HCT116 (cell line): ENCODE measurements at regions not wholly inside any gene's neighbourhood (a gene's known extent, or its start where the extent isn't known, plus 50 kb on each side); places are given as distances from the start of the nearest gene placed in this dataset.

Source experiments
- ATAC-seq: fragments of 200-7000 bp; cut with Tn5 transposase; 2 replicates; pipeline ENCODE4 v1.9.1; 2020; ENCODE audit warnings: mild to moderate bottlenecking, moderate library complexity
- BruUV-seq: library from RNA; stranded (reverse); fragments of 400-500 nt; replicated peaks from 2 replicates; lab custom pipeline; 2021; lab: Mats Ljungman, UMichigan
- CTCF ChIA-PET: fragments of 300-600 bp; sonication (Branson Sonifier 250); formaldehyde crosslinking; loops from one replicate; lab custom pipeline; 2021; ENCODE audit warnings: antibody characterized with exemption; lab: Charles Lee
- POLR2A ChIA-PET: fragments of 300-600, 350-600 bp; sonication (Branson Sonifier 250); formaldehyde crosslinking; loops from one replicate; lab custom pipeline; 2021; ENCODE audit warnings: antibody characterized with exemption; lab: Charles Lee
- RAD21 ChIA-PET, 2 experiments: fragments of 300-600 bp; sonication (Branson Sonifier 250); formaldehyde crosslinking; loops; one replicate each; lab custom pipeline; 2023; ENCODE audit warnings: low total read pairs in 2 of 2; ENCODE audit not compliant: uncharacterized antibody in 2 of 2, unreplicated experiment in 2 of 2, low non-redundant PET in 1 of 2; lab: Charles Lee
- DNase-seq: peaks from one replicate; pipeline ENCODE4 v3.0.0-alpha.2; 2010; ENCODE audit warnings: low read depth, low spot score
- H2AFZ ChIP-seq: fragments of 200-600 bp; shearing (Covaris generic), sonication (generic); 2 replicates; pipeline ENCODE4 v1.6.1; 2017; ENCODE audit warnings: low read depth, mixed run types, mixed read lengths, antibody characterized with exemption, low read length; ENCODE audit not compliant: poor library complexity, severe bottlenecking
- H3K27ac ChIP-seq: 2 replicates; pipeline ENCODE4 v1.5.1; 2012; ENCODE audit warnings: low read depth, low read length
- H3K27me3 ChIP-seq: fragments of 200-600 bp; sonication (generic); 2 replicates; pipeline ENCODE4 v1.6.1; 2016; ENCODE audit warnings: mixed run types, low read length, mixed read lengths; ENCODE audit not compliant: insufficient read depth
- H3K36me3 ChIP-seq, 2 experiments: fragments of 200-500 bp in 1 of 2; fragments of 200-600 bp in 1 of 2; sonication (Bioruptor generic) in 1 of 2; sonication (generic) in 1 of 2; 2 replicates each; pipeline versions ENCODE4 v1.5.1 to v1.6.1; 2014 to 2016; ENCODE audit warnings: low read length in 2 of 2, inconsistent platforms in 1 of 2, mixed read lengths in 1 of 2, mixed run types in 1 of 2; ENCODE audit not compliant: insufficient read depth in 2 of 2, control insufficient read depth in 1 of 2
- H3K4me1 ChIP-seq, 2 experiments: fragments of 200-600 bp in 1 of 2; sonication (generic) in 1 of 2; 2 replicates each; pipeline versions ENCODE4 v1.5.1 to v1.6.1; 2012 to 2017; ENCODE audit warnings: low read length in 2 of 2, inconsistent platforms in 1 of 2, mild to moderate bottlenecking in 1 of 2, mixed read lengths in 1 of 2, mixed run types in 1 of 2, moderate library complexity in 1 of 2; ENCODE audit not compliant: insufficient read depth in 2 of 2, control insufficient read depth in 1 of 2
- H3K4me2 ChIP-seq: fragments of 200-600 bp; sonication (generic); 2 replicates; pipeline ENCODE4 v1.6.1; 2017; ENCODE audit warnings: mixed run types, low read length, mixed read lengths
- H3K4me3 ChIP-seq, 2 experiments: fragments of 200-600 bp in 1 of 2; sonication (generic) in 1 of 2; replicated peaks in 1 of 2; 2 replicates each; pipeline ENCODE4 v1.5.1; 2011 to 2016; ENCODE audit warnings: low read length in 2 of 2, control low read depth in 1 of 2, low read depth in 1 of 2, mild to moderate bottlenecking in 1 of 2, mixed read lengths in 1 of 2, mixed run types in 1 of 2
- H3K79me2 ChIP-seq: fragments of 200-600 bp; sonication (generic); 2 replicates; pipeline ENCODE4 v1.6.1; 2017; ENCODE audit warnings: mild to moderate bottlenecking, mixed run types, low read length, moderate library complexity, mixed read lengths; ENCODE audit not compliant: insufficient read depth
- H3K9ac ChIP-seq: fragments of 200-600 bp; sonication (generic); 2 replicates; pipeline ENCODE4 v1.6.1; 2016; ENCODE audit warnings: low read length, mixed read lengths
- H3K9me2 ChIP-seq: fragments of 200-600 bp; sonication (generic), shearing (Covaris generic); 2 replicates; pipeline ENCODE4 v1.6.1; 2017; ENCODE audit warnings: mixed run types, mild to moderate bottlenecking, moderate library complexity; ENCODE audit not compliant: insufficient read depth
- H3K9me3 ChIP-seq, 2 experiments: fragments of 200-500 bp in 1 of 2; fragments of 200-600 bp in 1 of 2; sonication (Bioruptor generic) in 1 of 2; sonication (generic) in 1 of 2; 2 replicates each; pipeline ENCODE4 v1.6.1; 2014 to 2017; ENCODE audit warnings: low read length in 2 of 2, mixed read lengths in 2 of 2, inconsistent platforms in 1 of 2, low read depth in 1 of 2, mild to moderate bottlenecking in 1 of 2, mixed run types in 1 of 2, moderate library complexity in 1 of 2; ENCODE audit not compliant: control insufficient read depth in 1 of 2, insufficient read depth in 1 of 2
- H4K20me1 ChIP-seq: fragments of 200-600 bp; sonication (generic), shearing (Covaris generic); 2 replicates; pipeline ENCODE4 v1.6.1; 2017; ENCODE audit warnings: mixed run types, mild to moderate bottlenecking, moderate library complexity; ENCODE audit not compliant: insufficient read depth
- CBX3 ChIP-seq: IDR thresholded peaks from 2 replicates; pipeline ENCODE4 v1.6.1; 2012; ENCODE audit warnings: low read depth
- EGR1 ChIP-seq: IDR thresholded peaks from 2 replicates; pipeline ENCODE4 v1.6.1; 2012; ENCODE audit warnings: low read depth
- EZH2phosphoT487 ChIP-seq: fragments of 200-600 bp; IDR thresholded peaks from 2 replicates; pipeline ENCODE4 v1.6.1; 2018; ENCODE audit warnings: antibody characterized with exemption, borderline replicate concordance
- MAX ChIP-seq: IDR thresholded peaks from 2 replicates; pipeline ENCODE4 v1.6.1; 2012
- RAD21 ChIP-seq: IDR thresholded peaks from 2 replicates; pipeline ENCODE4 v1.6.1; 2012; ENCODE audit warnings: low read depth, mild to moderate bottlenecking
- SIN3A ChIP-seq: IDR thresholded peaks from 2 replicates; pipeline ENCODE4 v1.6.1; 2012; ENCODE audit warnings: low read depth
- SRF ChIP-seq: IDR thresholded peaks from 2 replicates; pipeline ENCODE4 v1.6.1; 2012; ENCODE audit warnings: low read depth
- TCF7L2 ChIP-seq: IDR thresholded peaks from 2 replicates; pipeline ENCODE4 v1.7.0; 2011; ENCODE audit warnings: borderline replicate concordance, inconsistent platforms; ENCODE audit not compliant: insufficient read depth, insufficient read length; ENCODE audit errors: extremely low read depth
- YY1 ChIP-seq: IDR thresholded peaks from 2 replicates; pipeline ENCODE4 v1.6.1; 2011; ENCODE audit warnings: low read length, low read depth, moderate library complexity, mild to moderate bottlenecking; ENCODE audit not compliant: insufficient replicate concordance; ENCODE audit errors: extremely low read depth
- ZFX ChIP-seq: fragments of 450-650 bp; IDR thresholded peaks from 2 replicates; pipeline ENCODE4 v1.6.1; 2017
- intact Hi-C: fragments of 100-400 bp; cut with micrococcal nuclease; formaldehyde crosslinking; loops from 2 replicates; pipeline ENCODE4 v1.10.0; 2022
- TF ChIP-seq, protein P1 (sequence below): IDR thresholded peaks from 2 replicates; pipeline ENCODE4 v1.6.1; 2012; ENCODE audit warnings: low read depth

GRCh38 chr5:18745042-18745987 lies 1111.1 kb downstream of the TAF11L14 start (continued):
- TF ChIP-seq, protein P1, sequence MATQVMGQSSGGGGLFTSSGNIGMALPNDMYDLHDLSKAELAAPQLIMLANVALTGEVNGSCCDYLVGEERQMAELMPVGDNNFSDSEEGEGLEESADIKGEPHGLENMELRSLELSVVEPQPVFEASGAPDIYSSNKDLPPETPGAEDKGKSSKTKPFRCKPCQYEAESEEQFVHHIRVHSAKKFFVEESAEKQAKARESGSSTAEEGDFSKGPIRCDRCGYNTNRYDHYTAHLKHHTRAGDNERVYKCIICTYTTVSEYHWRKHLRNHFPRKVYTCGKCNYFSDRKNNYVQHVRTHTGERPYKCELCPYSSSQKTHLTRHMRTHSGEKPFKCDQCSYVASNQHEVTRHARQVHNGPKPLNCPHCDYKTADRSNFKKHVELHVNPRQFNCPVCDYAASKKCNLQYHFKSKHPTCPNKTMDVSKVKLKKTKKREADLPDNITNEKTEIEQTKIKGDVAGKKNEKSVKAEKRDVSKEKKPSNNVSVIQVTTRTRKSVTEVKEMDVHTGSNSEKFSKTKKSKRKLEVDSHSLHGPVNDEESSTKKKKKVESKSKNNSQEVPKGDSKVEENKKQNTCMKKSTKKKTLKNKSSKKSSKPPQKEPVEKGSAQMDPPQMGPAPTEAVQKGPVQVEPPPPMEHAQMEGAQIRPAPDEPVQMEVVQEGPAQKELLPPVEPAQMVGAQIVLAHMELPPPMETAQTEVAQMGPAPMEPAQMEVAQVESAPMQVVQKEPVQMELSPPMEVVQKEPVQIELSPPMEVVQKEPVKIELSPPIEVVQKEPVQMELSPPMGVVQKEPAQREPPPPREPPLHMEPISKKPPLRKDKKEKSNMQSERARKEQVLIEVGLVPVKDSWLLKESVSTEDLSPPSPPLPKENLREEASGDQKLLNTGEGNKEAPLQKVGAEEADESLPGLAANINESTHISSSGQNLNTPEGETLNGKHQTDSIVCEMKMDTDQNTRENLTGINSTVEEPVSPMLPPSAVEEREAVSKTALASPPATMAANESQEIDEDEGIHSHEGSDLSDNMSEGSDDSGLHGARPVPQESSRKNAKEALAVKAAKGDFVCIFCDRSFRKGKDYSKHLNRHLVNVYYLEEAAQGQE = no peak
- TF ChIP-seq, all 23 proteins: peak for 0

- Histone ChIP-seq H4K20me1 (no peaks in the 10 kb centered on the region), H3K27ac (no peak overlapping the region), H3K9ac (no peak overlapping the region), H3K4me1 (no peaks in the 10 kb centered on the region), H3K36me3 (no peaks in the 10 kb centered on the region), H3K9me2 (no peaks in the 10 kb centered on the region), H3K4me3 (no peak overlapping the region), H2AFZ (no peak overlapping the region), H3K79me2 (no peaks in the 10 kb centered on the region), H3K9me3 (peaks cover 0 to 5% of the 10 kb centered on the region in 2 experiments; a peak in 1 of 4 replicates), H3K4me2 (no peak overlapping the region), H3K27me3 (no peaks in the 10 kb centered on the region)
- TF ChIP-seq MAX (no peak), ZFX (no peak), SIN3A (no peak), TCF7L2 (no peak), EZH2phosphoT487 (no peak), SRF (no peak), RAD21 (no peak), YY1 (no peak), EGR1 (no peak), CBX3 (no peak)
- TF ChIP-seq, protein P1 = no peak
- ChIA-PET CTCF (no interaction called here), RAD21 (no interaction called here), POLR2A (no interaction called here)
- intact Hi-C loops = no loop called here
- ATAC-seq = no peak
- DNase-seq = no peak
- BruUV-seq = no TSS peak
These were observed 1111.8 kb downstream of the TAF11L14 start for GRCh38 chr5:18745988-18746615.
